Psoas muscle (tissue), 7 donors: ENCODE measurements at regions not wholly inside any gene's neighbourhood (a gene's known extent, or its start where the extent isn't known, plus 50 kb on each side); places are given as distances from the start of the nearest gene placed in this dataset.

ENCODE experiments used
- ATAC-seq, 4 donors: fragments of 200-7000 bp; cut with Tn5 transposase; one replicate each; pipeline ENCODE4 v1.9.1; 2020; ENCODE audit warnings: moderate library complexity in 3 of 4, mild to moderate bottlenecking in 2 of 4
- DNase-seq, 2 donors: peaks; one replicate each; pipeline ENCODE4 v3.0.0-alpha.2; 2020
- H3K27ac ChIP-seq: fragments of 200-600 bp; one replicate; pipeline ENCODE4 v1.8.0; 2022
- H3K27me3 ChIP-seq, 3 donors: fragments of 200-600 bp in 1 of 3; one replicate each; pipeline versions ENCODE4 v1.6.1 to v1.8.0; 2013 to 2022; ENCODE audit warnings: low read length in 2 of 3, mild to moderate bottlenecking in 2 of 3, moderate library complexity in 1 of 3; ENCODE audit not compliant: insufficient read depth in 3 of 3
- H3K36me3 ChIP-seq, 2 donors: fragments of 200-600 bp in 1 of 2; one replicate each; pipeline versions ENCODE4 v1.6.1 to v1.8.0; 2013 to 2022; ENCODE audit warnings: low read depth in 1 of 2, mild to moderate bottlenecking in 1 of 2, moderate library complexity in 1 of 2; ENCODE audit not compliant: insufficient read depth in 1 of 2
- H3K4me1 ChIP-seq: fragments of 200-600 bp; one replicate; pipeline ENCODE4 v1.8.0; 2022
- H3K4me3 ChIP-seq: fragments of 200-600 bp; one replicate; pipeline ENCODE4 v1.8.0; 2022; ENCODE audit warnings: mild to moderate bottlenecking
- H3K9me3 ChIP-seq: fragments of 200-600 bp; one replicate; pipeline ENCODE4 v1.8.0; 2022
- CTCF ChIP-seq: fragments of 200-600 bp; IDR thresholded peaks from one replicate; pipeline ENCODE4 v1.8.0; 2022; ENCODE audit warnings: antibody characterized with exemption
- WGBS, 3 donors: extraction: QIAGEN DNeasy Blood & Tissue Kit; methylation state at CpG; one replicate each; pipeline versions ENCODE4 v1.1.6 to v1.1.7; 2013; 5-methylcytosine and 5-hydroxymethylcytosine counted together
- intact Hi-C, 2 donors: fragments of 100-400 bp; cut with DNase I; formaldehyde crosslinking; loops; one replicate each; pipeline versions ENCODE4 v1.11.0 to v1.14.2; 2022
- donor health status: healthy with polysubstance abuse.
- donor health status: DM: no; HTN: no; CAD: no; lungs with moderate emphysema.
- donor health status: Bipolar disorder and iron deficiency.
- donor health status: healthy.
- donor health status: DM: yes; HTN: yes; CAD: no.
- donor health status: DM: no; HTN: no; CAD: no.
- donor health status: DM: yes; HTN: yes; CAD: no.

- intact Hi-C loops: no loop called here
- Histone ChIP-seq H3K4me3 (no peak overlapping the region), H3K4me1 (peaks cover 28% of the 10 kb centered on the region), H3K27ac (no peak overlapping the region), H3K36me3 (no peaks in the 10 kb centered on the region), H3K9me3 (no peaks in the 10 kb centered on the region), H3K27me3 (no peaks in the 10 kb centered on the region)
- WGBS, 3 donors: 55 to 75% (median 55%) methylated on average over 5 of the region's 5 CpGs
- ATAC-seq: no peak
- DNase-seq: no peak
- TF ChIP-seq CTCF: no peak
These were observed 60.9 kb upstream of the JDP2 start for GRCh38 chr14:75366963-75367362.

- DNase-seq (no peak), ATAC-seq (no peak)
- H3K4me1 ChIP-seq: peaks cover 31% of the 10 kb centered on the region
- 91 to 100% (median 97%) methylated on average over 1 of the region's 1 CpG for WGBS, 3 donors
- no peaks in the 10 kb centered on the region for H3K9me3 ChIP-seq
- intact Hi-C loops: no loop called here
- no peak overlapping the region for H3K4me3 ChIP-seq
- no peaks in the 10 kb centered on the region for H3K36me3 ChIP-seq
- H3K27me3 ChIP-seq: no peaks in the 10 kb centered on the region
- no peak for TF ChIP-seq CTCF
- no peak overlapping the region for H3K27ac ChIP-seq
These were observed 59.5 kb upstream of the JDP2 start for GRCh38 chr14:75368333-75368732.

- WGBS, 3 donors: 19 to 44% (median 23%) methylated on average over 1 of the region's 1 CpG
- peak; percentile 39 to 62 for DNase-seq
- H3K9me3 ChIP-seq: no peaks in the 10 kb centered on the region
- H3K36me3 ChIP-seq: no peaks in the 10 kb centered on the region
- H3K4me1 ChIP-seq: peaks cover 31% of the 10 kb centered on the region
- no peak overlapping the region for H3K4me3 ChIP-seq
- peak; percentile 83 to 88 (median 86) for ATAC-seq
- H3K27ac ChIP-seq: peak overlapping the region; percentile 72
- TF ChIP-seq CTCF: no peak
- intact Hi-C loops: no loop called here
- H3K27me3 ChIP-seq: no peaks in the 10 kb centered on the region
These were observed 58.3 kb upstream of the JDP2 start for GRCh38 chr14:75369506-75369905.

- H3K27ac ChIP-seq: peak overlapping the region; percentile 72
- H3K9me3 ChIP-seq: no peaks in the 10 kb centered on the region
- peaks cover 31% of the 10 kb centered on the region for H3K4me1 ChIP-seq
- intact Hi-C loops: loop anchor here in 1 of 2 donors (1.0 kb wide), 1 partner anchor 28 kb away; no protein-coding TSS in a partner anchor
- no peaks in the 10 kb centered on the region for H3K36me3 ChIP-seq
- H3K27me3 ChIP-seq: no peaks in the 10 kb centered on the region
- no peak overlapping the region for H3K4me3 ChIP-seq
- DNase-seq (no peak), ATAC-seq (peak in 3 of 4 donors; percentile 52 to 72 (median 69))
- no peak for TF ChIP-seq CTCF
- WGBS, 3 donors: 36 to 38% (median 38%) methylated on average over 2 of the region's 2 CpGs
These were observed 57.2 kb upstream of the JDP2 start for GRCh38 chr14:75370416-75371205.
